Adrenal gland (tissue), 9 donors: ENCODE measurements at regions not wholly inside any gene's neighbourhood (a gene's known extent, or its start where the extent isn't known, plus 50 kb on each side); places are given as distances from the start of the nearest gene placed in this dataset.
A peak's percentile ranks its signal among the peaks of the same experiment; 100 is the strongest.

ENCODE experiments used
- DNase-seq, 7 donors: peaks; one replicate each; pipeline ENCODE4 v3.0.0-alpha.2; 2019 to 2020
- H3K27ac ChIP-seq, 5 donors: fragments of 200-600 bp; sonication (generic) in 4 of 5; 1 replicate in 3 of 5; 2 replicates in 2 of 5; pipeline versions ENCODE4 v1.5.1 to v1.8.0; 2016 to 2020; ENCODE audit warnings: mild to moderate bottlenecking in 1 of 5
- H3K27me3 ChIP-seq: fragments of 200-600 bp; 2 replicates; pipeline ENCODE4 v1.8.0; 2021
- H3K36me3 ChIP-seq, 2 donors: fragments of 200-600 bp; replicated peaks in 1 of 2; 1 replicate in 1 of 2; 2 replicates in 1 of 2; pipeline versions ENCODE4 v1.5.1 to v1.8.0; 2018 to 2022
- H3K4me1 ChIP-seq, 2 donors: fragments of 200-600 bp; replicated peaks in 1 of 2; 1 replicate in 1 of 2; 2 replicates in 1 of 2; pipeline versions ENCODE4 v1.5.1 to v1.8.0; 2018 to 2021
- H3K4me3 ChIP-seq, 4 donors: fragments of 200-600 bp; sonication (generic) in 3 of 4; one replicate each; pipeline ENCODE4 v1.5.1; 2016 to 2018
- H3K9me3 ChIP-seq, 3 donors: fragments of 200-600 bp; sonication (generic) in 1 of 3; replicated peaks in 1 of 3; 1 replicate in 2 of 3; 2 replicates in 1 of 3; pipeline versions ENCODE4 v1.5.1 to v1.8.0; 2016 to 2021
- POLR2A ChIP-seq, 2 donors: fragments of 450-650 bp; IDR thresholded peaks; one replicate each; pipeline ENCODE4 v1.6.1; 2017; ENCODE audit warnings: antibody characterized with exemption in 2 of 2, mild to moderate bottlenecking in 2 of 2, moderate library complexity in 1 of 2
- WGBS, 4 donors: extraction: QIAGEN DNeasy Blood & Tissue Kit in 2 of 4; methylation state at CpG; one replicate each; pipeline versions ENCODE4 v1.1.5 to v1.1.7; 2013 to 2017; 5-methylcytosine and 5-hydroxymethylcytosine counted together
- intact Hi-C, 2 donors: fragments of 100-400 bp; cut with DNase I; formaldehyde crosslinking; loops; one replicate each; pipeline versions ENCODE4 v1.14.1 to v1.15.0; 2022 to 2023
- TF ChIP-seq, protein P1 (sequence below), 6 experiments: fragments of 450-650 bp in 4 of 6; fragments of 200-600 bp in 2 of 6; sonication (generic) in 1 of 6; IDR thresholded peaks; 1 replicate in 5 of 6; 2 replicates in 1 of 6; pipeline versions ENCODE4 v1.5.1 to v1.8.0; 2016 to 2021; ENCODE audit warnings: antibody characterized with exemption in 6 of 6, mild to moderate bottlenecking in 2 of 6, moderate library complexity in 1 of 6
- donor health status: healthy with polysubstance abuse.
- donor health status: Bipolar disorder and iron deficiency.
- donor health status: DM: yes; HTN: yes; CAD: no.
- donor health status: DM: no; HTN: no; CAD: no.
- donor health status: DM: no; HTN: no; CAD: no.

DNA sequence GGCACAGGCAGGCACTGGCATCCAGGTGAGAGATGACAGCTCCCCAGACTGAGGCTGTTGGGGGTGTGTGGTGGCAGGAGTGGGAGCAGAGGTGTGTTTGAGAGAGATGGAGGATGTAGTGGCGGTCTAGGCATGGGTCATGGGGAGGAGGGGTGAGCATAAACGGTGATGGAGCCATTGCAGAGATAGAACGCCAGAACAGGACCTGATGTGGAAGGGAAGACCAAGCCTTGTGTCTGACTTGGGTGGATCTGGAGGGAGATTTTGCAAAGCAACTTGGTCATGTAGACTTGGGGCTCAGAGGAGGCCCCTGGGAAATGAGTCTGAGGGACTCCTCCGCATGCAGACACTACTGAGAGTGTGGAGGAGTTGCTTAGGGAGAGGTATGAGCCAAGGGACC, 50.0 kb upstream of the CLDN5 start:
- DNase-seq = no peak
- Histone ChIP-seq H3K27ac (no peak overlapping the region), H3K36me3 (no peaks in the 10 kb centered on the region), H3K4me1 (no peaks in the 10 kb centered on the region), H3K9me3 (no peaks in the 10 kb centered on the region), H3K4me3 (no peak overlapping the region), H3K27me3 (no peaks in the 10 kb centered on the region)
- intact Hi-C loops = no loop called here
- TF ChIP-seq POLR2A (IDR thresholded peaks at IDR 0.05) = no peak
- TF ChIP-seq, protein P1, sequence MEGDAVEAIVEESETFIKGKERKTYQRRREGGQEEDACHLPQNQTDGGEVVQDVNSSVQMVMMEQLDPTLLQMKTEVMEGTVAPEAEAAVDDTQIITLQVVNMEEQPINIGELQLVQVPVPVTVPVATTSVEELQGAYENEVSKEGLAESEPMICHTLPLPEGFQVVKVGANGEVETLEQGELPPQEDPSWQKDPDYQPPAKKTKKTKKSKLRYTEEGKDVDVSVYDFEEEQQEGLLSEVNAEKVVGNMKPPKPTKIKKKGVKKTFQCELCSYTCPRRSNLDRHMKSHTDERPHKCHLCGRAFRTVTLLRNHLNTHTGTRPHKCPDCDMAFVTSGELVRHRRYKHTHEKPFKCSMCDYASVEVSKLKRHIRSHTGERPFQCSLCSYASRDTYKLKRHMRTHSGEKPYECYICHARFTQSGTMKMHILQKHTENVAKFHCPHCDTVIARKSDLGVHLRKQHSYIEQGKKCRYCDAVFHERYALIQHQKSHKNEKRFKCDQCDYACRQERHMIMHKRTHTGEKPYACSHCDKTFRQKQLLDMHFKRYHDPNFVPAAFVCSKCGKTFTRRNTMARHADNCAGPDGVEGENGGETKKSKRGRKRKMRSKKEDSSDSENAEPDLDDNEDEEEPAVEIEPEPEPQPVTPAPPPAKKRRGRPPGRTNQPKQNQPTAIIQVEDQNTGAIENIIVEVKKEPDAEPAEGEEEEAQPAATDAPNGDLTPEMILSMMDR (IDR thresholded peaks at IDR 0.05) = no peak
- WGBS, 4 donors = 84 to 97% (median 90%) methylated on average over 4 of the region's 4 CpGs

DNA sequence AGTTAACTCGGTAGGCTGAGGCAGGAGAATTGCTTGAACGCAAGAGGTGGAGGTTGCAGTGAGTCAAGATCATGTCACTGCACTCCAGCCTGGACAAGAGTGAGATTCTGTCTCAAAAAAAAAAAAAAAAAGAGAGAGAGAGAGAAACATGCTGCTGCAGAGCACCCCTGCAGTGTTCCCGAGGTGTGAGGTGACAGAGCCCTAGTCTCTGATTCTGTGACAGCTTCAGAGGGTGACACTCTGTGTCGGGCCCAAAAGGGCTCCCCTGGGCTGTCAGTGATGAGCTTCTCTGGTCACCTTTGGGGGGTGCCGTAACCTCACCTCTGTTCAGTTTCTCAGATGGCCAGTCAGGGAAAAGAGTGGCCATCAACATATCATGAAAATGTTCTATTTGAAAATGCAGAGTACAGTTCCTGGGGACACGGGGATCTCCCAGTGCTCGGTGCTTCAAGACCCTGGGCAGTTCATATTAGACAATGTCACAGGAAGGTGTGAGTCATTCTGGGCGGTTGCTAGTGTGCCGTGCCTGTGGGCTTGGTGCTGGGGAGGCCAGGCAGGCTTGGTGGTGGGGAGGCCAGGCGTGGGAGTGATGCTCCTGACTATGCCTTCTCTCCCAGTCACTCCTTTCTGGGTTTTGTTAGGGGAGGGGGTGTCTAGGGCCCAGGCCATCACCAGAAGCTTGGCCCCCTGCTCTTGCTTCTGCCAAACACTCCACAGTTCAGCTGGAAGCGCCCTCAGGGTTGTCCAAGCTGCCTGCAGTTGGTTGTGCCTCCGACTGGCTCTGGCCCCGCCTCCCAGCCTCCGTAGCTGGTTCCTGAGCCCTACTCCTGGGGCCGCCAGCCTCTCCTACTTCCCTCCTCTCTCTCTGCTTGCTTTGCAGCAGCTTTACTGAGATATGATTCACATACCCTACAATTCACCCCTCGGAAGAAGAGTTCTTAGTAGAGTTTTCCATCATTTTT, 52.5 kb upstream of the CLDN5 start:
- Histone ChIP-seq H3K9me3 (no peaks in the 10 kb centered on the region), H3K36me3 (no peaks in the 10 kb centered on the region), H3K4me1 (no peaks in the 10 kb centered on the region), H3K27ac (no peak overlapping the region), H3K27me3 (no peaks in the 10 kb centered on the region), H3K4me3 (no peak overlapping the region)
- intact Hi-C loops = no loop called here
- DNase-seq = peak in 2 of 7 donors; percentile 21 to 31
- WGBS, 4 donors = 40 to 55% (median 47%) methylated on average over 15 to 16 of the region's 16 CpGs
- TF ChIP-seq POLR2A (IDR thresholded peaks at IDR 0.05) = no peak
- TF ChIP-seq, protein P1 (IDR thresholded peaks at IDR 0.05) = no peak

DNA sequence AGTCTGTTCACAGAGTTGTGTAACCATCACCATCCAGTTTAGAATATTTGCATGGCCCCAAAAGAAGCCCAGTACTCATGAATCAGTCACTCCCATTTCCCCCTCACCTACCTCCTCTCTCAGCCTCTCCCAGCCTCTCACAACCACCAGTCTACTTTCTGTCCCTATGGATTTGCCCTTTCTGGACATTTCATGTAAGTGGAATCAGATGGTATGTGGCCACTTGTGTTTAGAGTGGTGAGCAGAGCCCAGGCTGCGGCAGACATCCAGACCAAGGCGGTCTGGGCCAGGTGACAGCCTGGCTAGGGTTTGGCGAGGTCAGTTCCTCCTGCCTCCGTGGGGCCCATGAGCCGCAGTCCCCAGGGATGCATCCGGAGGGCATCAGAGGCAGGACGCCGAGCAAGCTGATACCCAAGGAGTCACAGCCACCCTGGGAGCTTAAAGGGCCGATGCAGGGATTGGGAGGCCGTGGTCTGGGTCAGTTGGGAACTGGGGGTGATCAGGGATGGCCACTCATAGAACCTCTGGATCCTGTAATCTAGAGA, 53.3 kb upstream of the CLDN5 start:
- intact Hi-C loops = no loop called here
- DNase-seq = no peak

More for the DNA sequence above, 53.3 kb upstream of the CLDN5 start:
- no peak for TF ChIP-seq POLR2A (IDR thresholded peaks at IDR 0.05)
- TF ChIP-seq, protein P1 (IDR thresholded peaks at IDR 0.05) = no peak
- Histone ChIP-seq H3K36me3 (no peaks in the 10 kb centered on the region), H3K4me3 (no peak overlapping the region), H3K9me3 (no peaks in the 10 kb centered on the region), H3K4me1 (no peaks in the 10 kb centered on the region), H3K27me3 (no peaks in the 10 kb centered on the region), H3K27ac (no peak overlapping the region)
- 69 to 85% (median 78%) methylated on average over 9 to 10 of the region's 10 CpGs for WGBS, 4 donors
